GM12865 (cell line): ENCODE measurements at regions not wholly inside any gene's neighbourhood (a gene's known extent, or its start where the extent isn't known, plus 50 kb on each side); places are given as distances from the start of the nearest gene placed in this dataset.

ENCODE experiments used
- DNase-seq: peaks from one replicate; pipeline ENCODE4 v3.0.0; 2010; ENCODE audit warnings: low read depth
- H3K4me3 ChIP-seq: 2 replicates; pipeline ENCODE4 v1.5.1; 2011; ENCODE audit warnings: mild to moderate bottlenecking, low read depth, low read length, control low read depth
- CTCF ChIP-seq: IDR thresholded peaks from 2 replicates; pipeline ENCODE4 v1.5.1; 2011; ENCODE audit warnings: low read length, control low read depth, low read depth, inconsistent platforms; ENCODE audit not compliant: insufficient read depth; ENCODE audit errors: missing control alignments

GRCh38 chr12:127178463-127178862 lies 1088.5 kb upstream of the TMEM132C start:
- DNase-seq: no peak
- TF ChIP-seq CTCF: no peak
- H3K4me3 ChIP-seq: no peak overlapping the region

- H3K4me3 ChIP-seq: no peak overlapping the region
- DNase-seq: no peak
- no peak for TF ChIP-seq CTCF
Observed at GRCh38 chr12:127179176-127179575, 1087.8 kb upstream of the TMEM132C start.

GRCh38 chr12:127182018-127182417 lies 1085.0 kb upstream of the TMEM132C start:
- DNase-seq: no peak
- TF ChIP-seq CTCF: no peak
- no peak overlapping the region for H3K4me3 ChIP-seq

GRCh38 chr12:127189992-127190391 lies 1077.0 kb upstream of the TMEM132C start:
- H3K4me3 ChIP-seq: no peak overlapping the region
- no peak for TF ChIP-seq CTCF
- no peak for DNase-seq

- no peak for TF ChIP-seq CTCF
- no peak for DNase-seq
- H3K4me3 ChIP-seq: no peak overlapping the region
Observed at GRCh38 chr12:127191129-127191528, 1075.8 kb upstream of the TMEM132C start.

GRCh38 chr12:127192391-127192790 lies 1074.6 kb upstream of the TMEM132C start:
- H3K4me3 ChIP-seq: no peak overlapping the region
- no peak for DNase-seq
- TF ChIP-seq CTCF: no peak

- H3K4me3 ChIP-seq: no peak overlapping the region
- DNase-seq: no peak
- TF ChIP-seq CTCF: no peak
Observed at GRCh38 chr12:127193341-127193740, 1073.6 kb upstream of the TMEM132C start.
